AG10803 (cell line): ENCODE measurements at regions not wholly inside any gene's neighbourhood (a gene's known extent, or its start where the extent isn't known, plus 50 kb on each side); places are given as distances from the start of the nearest gene placed in this dataset.

Experiments
- DNase-seq: peaks from one replicate; pipeline ENCODE4 v3.0.0; 2010; ENCODE audit warnings: low read depth
- H3K4me3 ChIP-seq: 2 replicates; pipeline ENCODE4 v1.5.1; 2011; ENCODE audit warnings: mild to moderate bottlenecking, low read length, control low read depth
- CTCF ChIP-seq: conservative IDR thresholded peaks from 2 replicates; pipeline ENCODE4 v1.5.1; 2011; ENCODE audit warnings: mild to moderate bottlenecking, low read length, control low read depth, inconsistent platforms

- DNase-seq, result no peak
- H3K4me3 ChIP-seq, result no peak overlapping the region
- TF ChIP-seq CTCF, result no peak
Observed at GRCh38 chr11:98965775-98966174, 55.0 kb upstream of the CNTN5 start.

DNA sequence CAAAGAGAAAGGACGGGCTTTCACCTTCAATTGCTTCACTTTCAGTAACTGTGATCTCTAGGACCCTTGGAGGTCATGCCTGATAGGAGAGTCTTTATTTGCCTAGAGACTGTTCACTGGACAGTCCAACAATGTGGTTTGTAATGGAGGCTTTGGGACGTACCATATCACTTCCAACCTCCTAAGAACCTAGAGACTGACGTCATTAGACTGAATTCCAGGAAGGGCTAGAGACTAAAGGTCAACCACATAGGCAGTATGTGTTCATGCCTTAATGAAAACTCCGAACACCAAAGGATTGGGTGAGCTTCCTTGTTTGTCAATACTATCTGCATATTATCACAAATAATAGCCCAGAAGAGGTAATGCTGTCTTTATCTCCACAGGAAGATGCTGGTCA lies 53.7 kb upstream of the CNTN5 start:
- no peak overlapping the region for H3K4me3 ChIP-seq
- TF ChIP-seq CTCF, result no peak
- DNase-seq, result no peak
